Epithelial cell of proximal tubule (primary cell): ENCODE measurements at regions not wholly inside any gene's neighbourhood (a gene's known extent, or its start where the extent isn't known, plus 50 kb on each side); places are given as distances from the start of the nearest gene placed in this dataset.

Experiments used
- DNase-seq: peaks from one replicate; pipeline ENCODE4 v3.0.0-alpha.2; 2011; ENCODE audit warnings: low read depth
- H3K4me3 ChIP-seq: 2 replicates; pipeline ENCODE4 v1.5.1; 2011; ENCODE audit warnings: low read depth, mild to moderate bottlenecking, low read length
- CTCF ChIP-seq: conservative IDR thresholded peaks from 2 replicates; pipeline ENCODE4 v1.5.1; 2012; ENCODE audit warnings: low read depth, mild to moderate bottlenecking, low read length

DNA sequence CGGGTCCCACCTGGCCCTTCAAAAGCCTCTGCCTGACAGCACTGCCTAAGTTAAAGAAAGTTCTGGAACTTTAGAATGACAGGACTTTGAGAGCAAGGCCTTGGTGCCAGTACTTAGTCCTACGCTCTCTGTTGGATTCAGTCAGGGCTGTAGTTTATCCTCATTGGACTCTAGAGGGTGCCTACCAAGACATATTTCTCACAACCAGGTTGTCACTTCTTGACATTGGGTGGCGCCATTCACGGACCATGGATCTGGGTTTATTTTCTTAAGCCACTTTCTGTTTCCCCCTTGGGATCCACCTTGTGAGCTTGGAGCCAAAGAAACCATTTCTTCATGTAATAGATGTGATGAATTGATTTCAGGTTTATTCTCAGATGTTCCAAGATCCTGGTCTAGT, 787.0 kb upstream of the TBX3 start:
- no peak for DNase-seq
- H3K4me3 ChIP-seq, result no peak overlapping the region
- no peak for TF ChIP-seq CTCF

GRCh38 chr12:115470526-115470925, 786.6 kb upstream of the TBX3 start:
- H3K4me3 ChIP-seq, result no peak overlapping the region
- no peak for TF ChIP-seq CTCF
- DNase-seq, result no peak

DNA sequence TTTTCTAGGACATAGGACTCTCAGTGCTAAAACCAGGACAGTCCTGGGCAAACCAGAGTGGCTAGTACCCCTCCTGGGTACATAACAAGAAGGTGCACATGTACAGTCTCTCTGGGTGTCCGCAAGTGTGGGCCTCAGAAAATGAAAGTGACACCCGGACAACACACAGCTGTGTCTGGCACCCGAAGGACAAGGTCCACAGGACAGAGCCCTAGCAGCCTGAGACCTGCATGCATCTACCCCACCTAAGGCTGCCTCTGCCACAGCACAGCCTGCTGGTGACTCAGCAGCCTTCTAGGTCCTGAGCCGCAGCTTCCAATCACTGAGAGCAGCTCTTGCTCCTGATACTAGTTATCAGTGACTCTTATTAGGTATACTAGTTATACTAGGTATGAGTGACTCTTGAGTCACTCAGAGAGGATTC, 784.1 kb upstream of the TBX3 start:
- TF ChIP-seq CTCF, result peak; percentile 40
- no peak for DNase-seq
- H3K4me3 ChIP-seq, result no peak overlapping the region

DNA sequence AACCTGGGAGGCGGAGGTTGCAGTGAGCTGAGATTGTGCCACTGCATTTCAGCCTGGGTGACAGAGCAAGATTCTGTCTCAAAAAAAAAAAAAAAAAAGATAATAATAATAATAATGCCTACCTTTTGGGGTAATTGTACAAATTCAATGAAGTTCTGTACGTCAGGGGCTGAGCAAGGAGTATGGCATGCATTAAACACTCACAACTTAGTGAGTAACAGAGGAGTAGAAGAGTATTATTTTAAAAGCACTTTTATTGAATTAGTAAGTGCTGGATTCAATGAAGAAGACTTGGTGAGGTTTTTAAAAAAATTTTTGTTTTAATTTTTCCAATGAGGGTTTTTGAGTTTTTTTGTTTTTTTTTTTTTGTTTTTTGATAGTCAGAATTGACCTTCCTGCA, 783.6 kb upstream of the TBX3 start:
- no peak overlapping the region for H3K4me3 ChIP-seq
- no peak for TF ChIP-seq CTCF
- no peak for DNase-seq

GRCh38 chr12:115466076-115466475, 782.1 kb upstream of the TBX3 start:
- H3K4me3 ChIP-seq, result no peak overlapping the region
- TF ChIP-seq CTCF, result no peak
- no peak for DNase-seq

GRCh38 chr12:115464661-115465060, 780.7 kb upstream of the TBX3 start:
- TF ChIP-seq CTCF, result no peak
- no peak for DNase-seq

GRCh38 chr12:115464111-115464581, 780.2 kb upstream of the TBX3 start:
- no peak for DNase-seq
- no peak for TF ChIP-seq CTCF
- H3K4me3 ChIP-seq, result no peak overlapping the region

More at GRCh38 chr12:115464661-115465060, 780.7 kb upstream of the TBX3 start:
- no peak overlapping the region for H3K4me3 ChIP-seq
